ENCODE measurements at regions not wholly inside any gene's neighbourhood (a gene's known extent, or its start where the extent isn't known, plus 50 kb on each side); places are given as distances from the start of the nearest gene placed in this dataset.

DNA sequence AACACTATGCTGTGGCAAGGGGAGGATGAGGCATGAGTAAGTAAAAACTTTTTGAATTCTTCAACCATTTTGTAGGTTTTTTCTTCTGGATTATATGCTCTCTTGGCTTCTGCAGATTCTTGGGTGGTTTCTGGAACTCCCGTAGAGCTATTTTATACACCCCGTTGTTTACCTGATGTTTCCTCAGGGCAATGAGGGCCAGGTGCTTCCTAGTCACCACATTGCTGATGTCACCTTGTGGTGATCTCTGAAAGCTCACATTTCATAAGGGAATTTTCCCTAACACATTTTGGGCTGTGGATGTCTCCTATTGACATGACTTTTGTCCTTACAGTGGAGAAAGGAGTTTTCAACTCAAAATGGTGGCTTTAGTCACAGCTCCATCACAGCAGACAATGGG, 356.6 kb downstream of the PLA2G4A start:
- H3K4me2 ChIP-seq (ENCODE audit: low read length): no peak overlapping the region
- TF ChIP-seq, protein P1, sequence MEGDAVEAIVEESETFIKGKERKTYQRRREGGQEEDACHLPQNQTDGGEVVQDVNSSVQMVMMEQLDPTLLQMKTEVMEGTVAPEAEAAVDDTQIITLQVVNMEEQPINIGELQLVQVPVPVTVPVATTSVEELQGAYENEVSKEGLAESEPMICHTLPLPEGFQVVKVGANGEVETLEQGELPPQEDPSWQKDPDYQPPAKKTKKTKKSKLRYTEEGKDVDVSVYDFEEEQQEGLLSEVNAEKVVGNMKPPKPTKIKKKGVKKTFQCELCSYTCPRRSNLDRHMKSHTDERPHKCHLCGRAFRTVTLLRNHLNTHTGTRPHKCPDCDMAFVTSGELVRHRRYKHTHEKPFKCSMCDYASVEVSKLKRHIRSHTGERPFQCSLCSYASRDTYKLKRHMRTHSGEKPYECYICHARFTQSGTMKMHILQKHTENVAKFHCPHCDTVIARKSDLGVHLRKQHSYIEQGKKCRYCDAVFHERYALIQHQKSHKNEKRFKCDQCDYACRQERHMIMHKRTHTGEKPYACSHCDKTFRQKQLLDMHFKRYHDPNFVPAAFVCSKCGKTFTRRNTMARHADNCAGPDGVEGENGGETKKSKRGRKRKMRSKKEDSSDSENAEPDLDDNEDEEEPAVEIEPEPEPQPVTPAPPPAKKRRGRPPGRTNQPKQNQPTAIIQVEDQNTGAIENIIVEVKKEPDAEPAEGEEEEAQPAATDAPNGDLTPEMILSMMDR (IDR thresholded peaks at IDR 0.05; ENCODE audit: low read length): no peak
- TF ChIP-seq EZH2 (IDR thresholded peaks at IDR 0.05; ENCODE audit: borderline replicate concordance, low read length): no peak

DNA sequence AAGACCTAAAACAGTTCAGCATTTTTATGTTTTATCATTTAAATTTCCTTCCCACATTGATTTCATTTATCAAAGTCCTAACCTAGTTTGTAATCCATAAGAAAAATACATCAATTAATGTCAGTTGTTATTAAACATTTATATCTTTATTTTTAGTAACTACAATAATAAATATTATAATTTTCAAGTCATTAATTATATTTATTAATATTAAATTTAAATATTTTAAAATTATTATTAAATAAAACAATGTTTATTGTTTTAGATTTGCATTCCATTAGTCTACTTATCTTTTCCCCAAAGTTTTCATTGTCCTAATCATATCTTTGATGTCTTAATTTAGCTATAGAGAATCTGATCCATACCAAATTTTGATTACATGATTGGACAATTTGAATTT, 368.9 kb downstream of the PLA2G4A start:
- Histone ChIP-seq H3K4me3 (ENCODE audit: low read depth, low read length, poor library complexity, severe bottlenecking) (no peak overlapping the region), H3K27me3 (ENCODE audit: insufficient read depth, low read length) (no peaks in the 10 kb centered on the region), H3F3A (ENCODE audit: insufficient read depth, low read length) (no peaks in the 10 kb centered on the region), H3K9me3 (ENCODE audit: low read length) (no peaks in the 10 kb centered on the region), H3K27ac (ENCODE audit: low read depth, low read length, poor library complexity, severe bottlenecking) (no peak overlapping the region), H3K9ac (ENCODE audit: low read length) (no peak overlapping the region), H3K36me3 (ENCODE audit: insufficient read depth, low read length) (no peaks in the 10 kb centered on the region), H3K79me2 (ENCODE audit: insufficient read depth, low read length) (no peaks in the 10 kb centered on the region), H3K4me1 (ENCODE audit: insufficient read depth, low read length, severe bottlenecking) (no peaks in the 10 kb centered on the region), H3K9me2 (ENCODE audit: low read depth, low read length) (no peaks in the 10 kb centered on the region), H3K4me2 (ENCODE audit: low read length) (no peak overlapping the region), H4K20me1 (ENCODE audit: insufficient read depth, low read length) (no peaks in the 10 kb centered on the region), H2AFZ (ENCODE audit: low read length) (no peak overlapping the region)
- no peak for TF ChIP-seq EZH2 (IDR thresholded peaks at IDR 0.05; ENCODE audit: borderline replicate concordance, low read length)
- TF ChIP-seq, protein P1 (IDR thresholded peaks at IDR 0.05; ENCODE audit: low read length): no peak

More for the DNA sequence above, 356.6 kb downstream of the PLA2G4A start:
- H3F3A ChIP-seq (ENCODE audit: insufficient read depth, low read length): no peaks in the 10 kb centered on the region
- no peak overlapping the region for H3K9ac ChIP-seq (ENCODE audit: low read length)
- H3K36me3 ChIP-seq (ENCODE audit: insufficient read depth, low read length): no peaks in the 10 kb centered on the region
- 0 out of 2 replicates have a peak, but pooled peaks cover 2% of the 10 kb centered on the region for H3K9me3 ChIP-seq (ENCODE audit: low read length)
- H4K20me1 ChIP-seq (ENCODE audit: insufficient read depth, low read length): no peaks in the 10 kb centered on the region
- no peaks in the 10 kb centered on the region for H3K79me2 ChIP-seq (ENCODE audit: insufficient read depth, low read length)
- H3K4me3 ChIP-seq (ENCODE audit: low read depth, low read length, poor library complexity, severe bottlenecking): no peak overlapping the region
- H3K4me1 ChIP-seq (ENCODE audit: insufficient read depth, low read length, severe bottlenecking): no peaks in the 10 kb centered on the region
- no peaks in the 10 kb centered on the region for H3K9me2 ChIP-seq (ENCODE audit: low read depth, low read length)
- no peak overlapping the region for H3K27ac ChIP-seq (ENCODE audit: low read depth, low read length, poor library complexity, severe bottlenecking)
- no peaks in the 10 kb centered on the region for H3K27me3 ChIP-seq (ENCODE audit: insufficient read depth, low read length)
- H2AFZ ChIP-seq (ENCODE audit: low read length): no peak overlapping the region

DNA sequence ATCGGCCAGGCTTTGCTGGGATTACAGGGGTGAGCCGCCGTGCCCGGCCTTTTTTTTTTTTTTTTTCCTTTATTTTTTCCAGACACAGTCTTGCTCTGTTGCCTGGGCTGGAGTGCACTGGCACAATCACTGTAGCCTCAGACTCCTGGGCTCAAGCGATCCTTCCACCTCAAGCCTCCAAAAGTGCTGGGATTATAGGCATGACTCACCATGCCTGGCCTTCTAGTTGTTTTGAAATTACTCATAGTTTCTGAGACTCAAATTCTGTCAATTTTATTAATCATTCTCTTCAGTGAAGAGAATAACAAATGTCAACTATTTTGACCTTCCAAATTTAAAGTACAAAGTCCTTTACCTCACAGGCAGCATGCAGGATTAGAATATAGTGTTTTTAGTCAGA, 374.5 kb downstream of the PLA2G4A start:
- Histone ChIP-seq H3K4me1 (ENCODE audit: insufficient read depth, low read length, severe bottlenecking) (no peaks in the 10 kb centered on the region), H3K9me3 (ENCODE audit: low read length) (no peaks in the 10 kb centered on the region), H3K27me3 (ENCODE audit: insufficient read depth, low read length) (no peaks in the 10 kb centered on the region), H3K9ac (ENCODE audit: low read length) (no peak overlapping the region), H3K4me2 (ENCODE audit: low read length) (no peak overlapping the region), H2AFZ (ENCODE audit: low read length) (no peak overlapping the region), H3F3A (ENCODE audit: insufficient read depth, low read length) (no peaks in the 10 kb centered on the region), H3K79me2 (ENCODE audit: insufficient read depth, low read length) (no peaks in the 10 kb centered on the region), H3K4me3 (ENCODE audit: low read depth, low read length, poor library complexity, severe bottlenecking) (no peak overlapping the region), H3K27ac (ENCODE audit: low read depth, low read length, poor library complexity, severe bottlenecking) (no peak overlapping the region), H3K36me3 (ENCODE audit: insufficient read depth, low read length) (no peaks in the 10 kb centered on the region), H4K20me1 (ENCODE audit: insufficient read depth, low read length) (no peaks in the 10 kb centered on the region), H3K9me2 (ENCODE audit: low read depth, low read length) (no peaks in the 10 kb centered on the region)
- TF ChIP-seq, protein P1 (IDR thresholded peaks at IDR 0.05; ENCODE audit: low read length): no peak
- no peak for TF ChIP-seq EZH2 (IDR thresholded peaks at IDR 0.05; ENCODE audit: borderline replicate concordance, low read length)
